K562 (cell line): ENCODE measurements at regions not wholly inside any gene's neighbourhood (a gene's known extent, or its start where the extent isn't known, plus 50 kb on each side); places are given as distances from the start of the nearest gene placed in this dataset.

Experiments used
- ATAC-seq: fragments of 200-7000 bp; cut with Tn5 transposase; 3 replicates; pipeline ENCODE4 v1.9.1; 2020; ENCODE audit warnings: moderate library complexity
- BruUV-seq: library from RNA; stranded (reverse); fragments of 400-500 nt; replicated peaks from 2 replicates; lab custom pipeline; 2021; lab: Mats Ljungman, UMichigan
- CTCF ChIA-PET: fragments of 300-600 bp; formaldehyde crosslinking; extraction: SDS; loops from one replicate; lab custom pipeline; 2021; ENCODE audit warnings: low intra/inter-chr PET ratio; lab: Yijun Ruan, JAX
- POLR2A ChIA-PET: fragments of 300-600, 350-650 bp; sonication (Branson Sonifier 250); formaldehyde crosslinking; extraction: SDS; loops from one replicate; lab custom pipeline; 2021; ENCODE audit warnings: antibody characterized with exemption, inconsistent platforms; lab: Yijun Ruan, JAX
- DNase-seq, 4 experiments: peaks; one replicate each; pipeline versions ENCODE4 v3.0.0 to v3.0.0-alpha.2; 2011 to 2018; ENCODE audit warnings: low spot score in 3 of 4, mixed read lengths in 3 of 4; ENCODE audit errors: extremely low read depth in 1 of 4
- FAIRE-seq: peaks from 2 replicates; lab custom pipeline; 2011; peaks lifted over from hg19 to GRCh38; lab: Jason Lieb, UNC
- H2AFZ ChIP-seq: 2 replicates; pipeline ENCODE4 v1.6.0; 2011; ENCODE audit warnings: low read depth, low read length, control low read depth, inconsistent platforms
- H3K27ac ChIP-seq: fragments of 200-600 bp; 3 replicates; pipeline ENCODE4 v1.8.0; 2011; ENCODE audit warnings: low read depth, mild to moderate bottlenecking, control low read depth, inconsistent platforms, low read length, moderate library complexity, mixed read lengths; ENCODE audit errors: extremely low read depth
- H3K27me3 ChIP-seq, 2 experiments: fragments of 300-600 bp in 1 of 2; 2 replicates in 1 of 2; 3 replicates in 1 of 2; pipeline versions ENCODE4 v1.6.0 to v1.8.0; 2011; ENCODE audit warnings: inconsistent platforms in 2 of 2, low read length in 2 of 2, mild to moderate bottlenecking in 1 of 2, mixed read lengths in 1 of 2, moderate library complexity in 1 of 2; ENCODE audit not compliant: control insufficient read depth in 2 of 2, insufficient read depth in 2 of 2
- H3K36me3 ChIP-seq: fragments of 300-600 bp; 3 replicates; pipeline ENCODE4 v1.8.0; 2011; ENCODE audit warnings: mild to moderate bottlenecking, low read length, inconsistent platforms; ENCODE audit not compliant: control insufficient read depth, insufficient read depth
- H3K4me1 ChIP-seq, 2 experiments: fragments of 200-600 bp in 1 of 2; replicated peaks in 1 of 2; 2 replicates in 1 of 2; 3 replicates in 1 of 2; pipeline versions ENCODE4 v1.5.1 to v1.8.0; 2011; ENCODE audit warnings: inconsistent platforms in 2 of 2, low read length in 2 of 2, mild to moderate bottlenecking in 1 of 2, mixed read lengths in 1 of 2, moderate library complexity in 1 of 2; ENCODE audit not compliant: control insufficient read depth in 2 of 2, insufficient read depth in 2 of 2
- H3K4me2 ChIP-seq: 2 replicates; pipeline ENCODE4 v1.6.1; 2011; ENCODE audit warnings: low read length, control low read depth, inconsistent platforms, mixed read lengths; ENCODE audit not compliant: insufficient read depth
- H3K4me3 ChIP-seq: fragments of 200-600 bp; sonication (generic), shearing (Covaris generic); 2 replicates; pipeline ENCODE4 v1.5.1; 2016; ENCODE audit warnings: control low read depth, inconsistent platforms
- H3K79me2 ChIP-seq: fragments of 200-600 bp; 3 replicates; pipeline ENCODE4 v1.8.0; 2011; ENCODE audit warnings: low read length, inconsistent platforms; ENCODE audit not compliant: control insufficient read depth, insufficient read depth
- H3K9ac ChIP-seq, 2 experiments: 2 replicates each; pipeline versions ENCODE4 v1.6.0 to v1.6.1; 2011; ENCODE audit warnings: low read depth in 2 of 2, low read length in 2 of 2, control low read depth in 1 of 2, inconsistent platforms in 1 of 2, mild to moderate bottlenecking in 1 of 2, mixed read lengths in 1 of 2; ENCODE audit not compliant: insufficient read depth in 1 of 2
- H3K9me1 ChIP-seq: one replicate; pipeline ENCODE4 v1.6.0; 2011; ENCODE audit warnings: inconsistent platforms, mild to moderate bottlenecking, low read length, moderate library complexity; ENCODE audit not compliant: control insufficient read depth, insufficient read depth
- H3K9me3 ChIP-seq: replicated peaks from 2 replicates; pipeline ENCODE4 v1.5.1; 2011; ENCODE audit warnings: low read depth, low read length, inconsistent platforms; ENCODE audit not compliant: control insufficient read depth, insufficient read depth
- H4K20me1 ChIP-seq: replicated peaks from 2 replicates; pipeline ENCODE4 v1.6.1; 2011; ENCODE audit warnings: low read length, inconsistent platforms, mixed read lengths; ENCODE audit not compliant: control insufficient read depth, insufficient read depth
- ATF4 ChIP-seq: fragments of 450-650 bp; formaldehyde crosslinking; IDR thresholded peaks from 2 replicates; pipeline ENCODE4 v1.4.0; 2022; ENCODE audit warnings: mild to moderate bottlenecking, moderate library complexity
- BACH1 ChIP-seq: fragments of 200-800 bp; sonication (Bioruptor generic); IDR thresholded peaks from 2 replicates; pipeline ENCODE4 v1.6.1; 2016; ENCODE audit warnings: missing genetic modification characterization, missing compliant biosample characterization
- CEBPB ChIP-seq: fragments of 450-650 bp; IDR thresholded peaks from 2 replicates; pipeline ENCODE4 v1.6.1; 2016; ENCODE audit warnings: missing genetic modification characterization, missing compliant biosample characterization
- GABPB1 ChIP-seq: sonication (generic); formaldehyde crosslinking; IDR thresholded peaks from 2 replicates; pipeline ENCODE4 v1.8.0; 2022; ENCODE audit warnings: mild to moderate bottlenecking, missing genetic modification reagents
- GATA2 ChIP-seq: sonication (generic); formaldehyde crosslinking; IDR thresholded peaks from 2 replicates; pipeline ENCODE4 v1.4.0; 2020; ENCODE audit warnings: mild to moderate bottlenecking, missing genetic modification reagents
- GATAD2B ChIP-seq: fragments of 450-650 bp; IDR thresholded peaks from 2 replicates; pipeline ENCODE4 v1.6.1; 2017; ENCODE audit warnings: mild to moderate bottlenecking, borderline replicate concordance
- HIVEP1 ChIP-seq: fragments of 250-450 bp; sonication (Bioruptor Pico); IDR thresholded peaks from 2 replicates; pipeline ENCODE4 v1.4.0; 2020; ENCODE audit warnings: mild to moderate bottlenecking
- KLF6 ChIP-seq: fragments of 250-450 bp; sonication (Bioruptor Pico); IDR thresholded peaks from 2 replicates; pipeline ENCODE4 v1.4.0; 2020; ENCODE audit warnings: mild to moderate bottlenecking, moderate library complexity, borderline replicate concordance
- MCM5 ChIP-seq: fragments of 450-650 bp; IDR thresholded peaks from 2 replicates; pipeline ENCODE4 v1.6.1; 2016; ENCODE audit warnings: low read depth
- MCM7 ChIP-seq, 2 experiments: fragments of 450-650 bp; IDR thresholded peaks; 2 replicates each; pipeline ENCODE4 v1.6.1; 2016 to 2018
- MTA1 ChIP-seq: fragments of 450-650 bp; IDR thresholded peaks from 2 replicates; pipeline ENCODE4 v1.6.1; 2017; ENCODE audit warnings: borderline replicate concordance
- RBM22 ChIP-seq: fragments of 200-400 bp; formaldehyde crosslinking; IDR thresholded peaks from 2 replicates; pipeline ENCODE4 v1.6.1; 2018; ENCODE audit warnings: low read length, low read depth; ENCODE audit not compliant: poor library complexity, severe bottlenecking
- RNF2 ChIP-seq: sonication (generic); IDR thresholded peaks from 2 replicates; pipeline ENCODE4 v1.6.1; 2016
- SRF ChIP-seq, 2 experiments: fragments of 250-450, 450-650 bp in 1 of 2; sonication (Bioruptor Pico) in 1 of 2; sonication (generic) in 1 of 2; formaldehyde crosslinking; IDR thresholded peaks; 2 replicates each; pipeline versions ENCODE4 v1.5.0 to v1.5.1; 2020 to 2022; ENCODE audit warnings: mild to moderate bottlenecking in 1 of 2, missing genetic modification reagents in 1 of 2
- SRSF9 ChIP-seq: fragments of 200-400 bp; formaldehyde crosslinking; IDR thresholded peaks from 2 replicates; pipeline ENCODE4 v1.6.1; 2017; ENCODE audit warnings: low read depth, low read length, borderline replicate concordance
- TSC22D4 ChIP-seq: fragments of 450-650 bp; IDR thresholded peaks from 2 replicates; pipeline ENCODE4 v1.6.1; 2016; ENCODE audit warnings: missing genetic modification characterization, missing biosample characterization, control low read depth
- ZC3H4 ChIP-seq: sonication (generic); formaldehyde crosslinking; IDR thresholded peaks from 2 replicates; pipeline ENCODE4 v1.9.0; 2021; ENCODE audit warnings: missing genetic modification reagents, borderline replicate concordance
- ZFPM2 ChIP-seq: fragments of 250-450 bp; sonication (Bioruptor Pico); IDR thresholded peaks from 2 replicates; pipeline ENCODE4 v1.5.1; 2022; ENCODE audit warnings: mild to moderate bottlenecking
- ZKSCAN3 ChIP-seq: fragments of 250-450 bp; sonication (Bioruptor Pico); IDR thresholded peaks from 2 replicates; pipeline ENCODE4 v1.4.0; 2020
- ZNF134 ChIP-seq: fragments of 250-450 bp; sonication (Bioruptor Pico); conservative IDR thresholded peaks from 2 replicates; pipeline ENCODE4 v1.4.0; 2020
- ZNF445 ChIP-seq: fragments of 250-450 bp; sonication (Bioruptor Pico); IDR thresholded peaks from 2 replicates; pipeline ENCODE4 v1.4.0; 2020; ENCODE audit warnings: low read depth, mild to moderate bottlenecking, moderate library complexity
- WGBS: fragments of 100-300 bp; shearing (Covaris generic); methylation state at CpG from one replicate; pipeline ENCODE4 v1.1.6; 2016; ENCODE audit warnings: low coverage, mixed read lengths; ENCODE audit not compliant: insufficient coverage; ENCODE audit errors: missing lambda C conversion rate; 5-methylcytosine and 5-hydroxymethylcytosine counted together
- in situ Hi-C: fragments of 300-500 bp; cut with MboI; formaldehyde crosslinking; loops from 4 replicates; pipeline ENCODE4 v1.15.0; 2018; ENCODE audit warnings: inconsistent platforms, mixed read lengths
- intact Hi-C: fragments of 100-400 bp; cut with micrococcal nuclease; formaldehyde crosslinking; loops from 2 replicates; pipeline ENCODE4 v1.14.2; 2022

- no peak for DNase-seq
- Histone ChIP-seq H3K9ac (no peak overlapping the region), H3K27ac (no peak overlapping the region), H3K9me3 (no peaks in the 10 kb centered on the region), H3K9me1 (no peaks in the 10 kb centered on the region), H3K4me2 (no peak overlapping the region), H3K4me3 (no peak overlapping the region), H3K27me3 (no peaks in the 10 kb centered on the region), H3K36me3 (no peaks in the 10 kb centered on the region), H2AFZ (no peak overlapping the region), H3K79me2 (no peaks in the 10 kb centered on the region), H4K20me1 (no peaks in the 10 kb centered on the region), H3K4me1 (no peaks in the 10 kb centered on the region)
- WGBS: 0% methylated on average over 1 of the region's 2 CpGs
- ATAC-seq: no peak
- FAIRE-seq: no peak
- in situ Hi-C loops (no loop called here), intact Hi-C loops (no loop called here)
- ChIA-PET POLR2A (interaction anchor here (0.6 kb wide), 1 partner anchor 1281 kb away, joined by 3 read pairs; no protein-coding TSS in a partner anchor), CTCF (no interaction called here)
- no peak for TF ChIP-seq GATA2 (CRISPR knock-in tag)
- no peak for TF ChIP-seq ZKSCAN3 (CRISPR knock-in tag)
- TF ChIP-seq GATAD2B: no peak
- TF ChIP-seq SRSF9: no peak
- no peak for TF ChIP-seq HIVEP1 (CRISPR knock-in tag)
- no TSS peak for BruUV-seq
Observed at GRCh38 chr2:59297816-59298215, 1056.7 kb upstream of the FANCL start.

GRCh38 chr2:59296279-59296678 is 1055.2 kb upstream of the FANCL start:
- H3K27me3 ChIP-seq: no peaks in the 10 kb centered on the region
- no peak overlapping the region for H3K27ac ChIP-seq
- no peaks in the 10 kb centered on the region for H3K79me2 ChIP-seq
- no peak for DNase-seq
- in situ Hi-C loops: no loop called here
- TF ChIP-seq ZFPM2 (CRISPR knock-in tag) (no peak), RBM22 (no peak), TSC22D4 (tag) (no peak), ZNF445 (CRISPR knock-in tag) (no peak), CEBPB (tag) (no peak), ATF4 (CRISPR knock-in tag) (no peak), MCM7 (IDR thresholded peaks at IDR 0.05) (no peak), MTA1 (no peak), KLF6 (CRISPR knock-in tag) (no peak), RNF2 (no peak), MCM5 (no peak), SRF (CRISPR knock-in tag; IDR thresholded peaks at IDR 0.05) (no peak), ZNF134 (no peak), GABPB1 (CRISPR knock-in tag) (no peak), ZC3H4 (CRISPR knock-in tag) (no peak), BACH1 (tag) (no peak)
- CTCF ChIA-PET: no interaction called here
- H3K4me2 ChIP-seq: no peak overlapping the region
- no peak overlapping the region for H2AFZ ChIP-seq
- H3K9me1 ChIP-seq: no peaks in the 10 kb centered on the region
- no peak for FAIRE-seq
- no peak overlapping the region for H3K4me3 ChIP-seq
- H3K36me3 ChIP-seq: no peaks in the 10 kb centered on the region
- no TSS peak for BruUV-seq
- no peak for ATAC-seq
- intact Hi-C loops: no loop called here
- POLR2A ChIA-PET: no interaction called here
- H3K9me3 ChIP-seq: no peaks in the 10 kb centered on the region
- 0% methylated on average over 2 of the region's 2 CpGs for WGBS
- no peaks in the 10 kb centered on the region for H3K4me1 ChIP-seq
- H3K9ac ChIP-seq: no peak overlapping the region
- H4K20me1 ChIP-seq: no peaks in the 10 kb centered on the region
